Sigmoid colon (tissue), 4 donors: ENCODE measurements at regions not wholly inside any gene's neighbourhood (a gene's known extent, or its start where the extent isn't known, plus 50 kb on each side); places are given as distances from the start of the nearest gene placed in this dataset.

Experiments
- CTCF ChIP-seq, 4 experiments: fragments of 450-650 bp in 3 of 4; fragments of 200-600 bp in 1 of 4; IDR thresholded peaks; one replicate each; pipeline ENCODE4 v1.5.1; 2016 to 2019; ENCODE audit warnings: antibody characterized with exemption in 4 of 4, mild to moderate bottlenecking in 3 of 4, moderate library complexity in 2 of 4
- POLR2A ChIP-seq, 2 donors: fragments of 450-650 bp; IDR thresholded peaks; one replicate each; pipeline ENCODE4 v1.6.1; 2016; ENCODE audit warnings: antibody characterized with exemption in 2 of 2, mild to moderate bottlenecking in 2 of 2, moderate library complexity in 2 of 2
- POLR2AphosphoS5 ChIP-seq, 4 donors: sonication (generic); formaldehyde crosslinking; IDR thresholded peaks; one replicate each; pipeline ENCODE4 v1.6.1; 2017; ENCODE audit warnings: antibody characterized with exemption in 4 of 4

DNA sequence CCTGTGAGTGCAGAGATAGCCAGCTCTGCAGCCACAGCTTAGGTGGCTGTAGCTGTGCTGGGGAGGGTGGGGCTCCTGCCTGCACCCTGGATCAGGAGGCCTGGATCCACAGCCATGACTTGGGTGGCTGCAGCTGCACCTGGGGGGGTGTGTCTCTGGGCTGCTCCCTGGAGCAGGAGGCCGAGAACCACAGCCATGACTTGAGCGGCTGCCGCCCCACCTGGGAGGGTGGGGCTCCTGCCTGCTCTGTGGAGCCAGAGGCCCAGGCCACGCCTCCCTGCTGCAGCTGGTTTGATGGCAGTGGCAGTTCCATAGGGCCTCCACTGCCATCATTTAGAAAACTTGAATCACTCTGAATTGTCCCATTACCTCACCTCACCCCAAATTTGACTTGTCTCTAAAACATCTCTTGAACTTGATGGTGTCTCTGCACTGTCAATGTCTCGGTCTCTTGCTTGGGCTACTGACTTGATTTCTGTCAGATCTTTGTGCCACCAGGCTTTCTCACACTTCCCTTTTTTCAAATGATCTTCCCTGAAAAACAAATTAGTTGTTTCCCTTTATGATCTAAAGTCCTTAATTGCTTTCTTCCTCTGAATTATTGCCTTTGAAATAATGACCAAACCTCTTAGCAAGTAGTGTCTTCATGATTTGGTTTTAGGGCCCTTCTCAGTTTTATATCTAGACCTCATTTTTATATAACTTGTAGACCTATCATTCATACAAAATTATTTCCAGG lies 313.2 kb upstream of the MME start:
- no peak for TF ChIP-seq CTCF (IDR thresholded peaks at IDR 0.05)
- no peak for TF ChIP-seq POLR2AphosphoS5 (IDR thresholded peaks at IDR 0.05)
- no peak for TF ChIP-seq POLR2A (IDR thresholded peaks at IDR 0.05)
